ENCODE measurements at regions not wholly inside any gene's neighbourhood (a gene's known extent, or its start where the extent isn't known, plus 50 kb on each side); places are given as distances from the start of the nearest gene placed in this dataset.

GRCh38 chr6:81051952-81052351 lies 700.5 kb downstream of the TENT5A start:
- no peak overlapping the region for H4K5ac ChIP-seq (ENCODE audit: insufficient read length, low read depth, low read length)
- H3K4ac ChIP-seq (replicated peaks; ENCODE audit: insufficient read length, low read depth, low read length) = no peak overlapping the region
- no peaks in the 10 kb centered on the region for H3K23me2 ChIP-seq (ENCODE audit: low read depth, low read length)
- H2AFZ ChIP-seq (ENCODE audit: low read length) = 0 out of 2 replicates have a peak overlapping the region, but pooled peaks have one; percentile 21
- H3K23ac ChIP-seq (ENCODE audit: insufficient read length) = no peak overlapping the region
- CTCF ChIA-PET (ENCODE audit: partially characterized antibody) = no interaction called here
- H3K4me2 ChIP-seq (ENCODE audit: insufficient read depth in 1 of 2, low read depth in 2 of 2, low read length in 2 of 2) = no peak overlapping the region
- POLR2A ChIA-PET (ENCODE audit: partially characterized antibody) = no interaction called here
- no peak overlapping the region for H2BK12ac ChIP-seq (ENCODE audit: low read depth, low read length)
- H3K79me2 ChIP-seq (ENCODE audit: control insufficient read depth in 1 of 2, insufficient read depth in 2 of 2, low read length in 2 of 2) = no peaks in the 10 kb centered on the region
- H4K20me1 ChIP-seq (replicated peaks in 1 of 2; ENCODE audit: control insufficient read depth in 1 of 2, insufficient read depth in 2 of 2, low read length in 2 of 2) = no peaks in the 10 kb centered on the region
- no peak overlapping the region for H2BK15ac ChIP-seq (ENCODE audit: low read length)
- H2BK20ac ChIP-seq (ENCODE audit: low read length) = no peak overlapping the region
- H3K27ac ChIP-seq (ENCODE audit: low read depth, low read length) = no peak overlapping the region
- no peaks in the 10 kb centered on the region for H3K9me3 ChIP-seq (ENCODE audit: insufficient read depth in 2 of 2, low read depth in 1 of 2, low read length in 1 of 2)
- no peaks in the 10 kb centered on the region for H3K36me3 ChIP-seq (ENCODE audit: control insufficient read depth in 2 of 4, insufficient read depth in 4 of 4, low read length in 3 of 4)
- H4K91ac ChIP-seq (replicated peaks; ENCODE audit: insufficient read length, low read length) = no peak overlapping the region
- no peak overlapping the region for H3K14ac ChIP-seq (ENCODE audit: insufficient read length)
- no peak overlapping the region for H2BK120ac ChIP-seq (replicated peaks; ENCODE audit: low read depth, low read length)
- no peaks in the 10 kb centered on the region for H3K4me1 ChIP-seq (replicated peaks in 1 of 4; ENCODE audit: control insufficient read depth in 3 of 4, insufficient read depth in 4 of 4, low read length in 3 of 4)
- H3K9ac ChIP-seq (replicated peaks in 1 of 4; ENCODE audit: extremely low read depth in 1 of 4, low read depth in 3 of 4, low read length in 3 of 4) = no peak overlapping the region
- no peak overlapping the region for H2BK5ac ChIP-seq (ENCODE audit: low read depth, low read length)
- FAIRE-seq (no peak), DNase-seq (ENCODE audit: low read depth in 1 of 2, low spot score in 2 of 2) (peak in 1 of 2 experiments; percentile 46)
- H3K18ac ChIP-seq (ENCODE audit: extremely low read depth, low read length) = no peak overlapping the region
- H2AK5ac ChIP-seq (ENCODE audit: low read depth, low read length) = no peak overlapping the region
- H3K4me3 ChIP-seq (ENCODE audit: extremely low read depth in 1 of 4, insufficient read depth in 2 of 4, low read depth in 3 of 4, low read length in 4 of 4) = no peak overlapping the region
- WGBS, 2 experiments (ENCODE audit: extremely low coverage in 1 of 2, insufficient coverage in 1 of 2, insufficient read length in 1 of 2, insufficient replicate concordance in 2 of 2, low coverage in 1 of 2, low lambda C conversion rate in 2 of 2, missing lambda C conversion rate in 1 of 2) = 86% methylated on average over 8 of the region's 8 CpGs; no CpG with 5 or more reads in 1 of the 2 experiments
- H3K27me3 ChIP-seq (replicated peaks in 1 of 4; ENCODE audit: control insufficient read depth in 3 of 4, extremely low read depth in 1 of 4, insufficient read depth in 3 of 4, low read length in 3 of 4) = no peaks in the 10 kb centered on the region
- H3K56ac ChIP-seq (replicated peaks; ENCODE audit: insufficient read length, low read depth, low read length) = no peak overlapping the region
- H3K79me1 ChIP-seq (ENCODE audit: low read depth, low read length) = no peaks in the 10 kb centered on the region
- H4K8ac ChIP-seq (ENCODE audit: extremely low read depth, insufficient read depth, low read length) = no peak overlapping the region
- TF ChIP-seq RAD21 (IDR thresholded peaks at IDR 0.05 in 1 of 2, conservative IDR thresholded peaks at IDR 0.05 in 1 of 2; ENCODE audit: low read depth in 2 of 2, low read length in 2 of 2) (peak; percentile 10 to 21; a peak in 2 of 4 replicates), SP4 (IDR thresholded peaks at IDR 0.05; ENCODE audit: low read length) (no peak), TCF12 (IDR thresholded peaks at IDR 0.05; ENCODE audit: low read depth, low read length) (no peak), GABPA (IDR thresholded peaks at IDR 0.05; ENCODE audit: borderline replicate concordance, insufficient read depth, low read length) (no peak)

Data from H1 (cell line).